ENCODE measurements at regions not wholly inside any gene's neighbourhood (a gene's known extent, or its start where the extent isn't known, plus 50 kb on each side); places are given as distances from the start of the nearest gene placed in this dataset.

GRCh38 chr10:44194435-44194834 lies 190.5 kb downstream of the CXCL12 start:
- intact Hi-C loops (cut with DNase I; ENCODE audit: low total_unique reads): no loop called here
- H3K36me3 ChIP-seq: no peaks in the 10 kb centered on the region
- peaks cover 0 to 15% (median 9%) of the 10 kb centered on the region in 8 donors for H3K9me3 ChIP-seq
- WGBS, 5 donors: 76 to 87% (median 85%) methylated on average over 2 of the region's 2 CpGs
- DNase-seq: no peak
- H3K4me3 ChIP-seq: no peak overlapping the region
- TF ChIP-seq POLR2AphosphoS5 (IDR thresholded peaks at IDR 0.05) (no peak), POLR2A (IDR thresholded peaks at IDR 0.05) (no peak), CTCF (IDR thresholded peaks at IDR 0.05 in 8 of 11, conservative IDR thresholded peaks at IDR 0.05 in 3 of 11) (no peak)
- H3K4me1 ChIP-seq: peaks cover 0 to 6% (median 0%) of the 10 kb centered on the region in 6 donors
- no peak overlapping the region for H3K27ac ChIP-seq
- H3K27me3 ChIP-seq (replicated peaks in 1 of 7): no peaks in the 10 kb centered on the region

GRCh38 chr10:44193567-44194220 lies 191.2 kb downstream of the CXCL12 start:
- peaks cover 0 to 18% (median 10%) of the 10 kb centered on the region in 8 donors for H3K9me3 ChIP-seq
- no peaks in the 10 kb centered on the region for H3K36me3 ChIP-seq
- no peak for DNase-seq
- H3K27me3 ChIP-seq (replicated peaks in 1 of 7): no peaks in the 10 kb centered on the region
- 65 to 85% (median 80%) methylated on average over 4 to 5 of the region's 5 CpGs for WGBS, 5 donors
- no peak overlapping the region for H3K27ac ChIP-seq
- TF ChIP-seq CTCF (IDR thresholded peaks at IDR 0.05 in 8 of 11, conservative IDR thresholded peaks at IDR 0.05 in 3 of 11) (no peak), POLR2AphosphoS5 (IDR thresholded peaks at IDR 0.05) (no peak), POLR2A (IDR thresholded peaks at IDR 0.05) (no peak)
- H3K4me3 ChIP-seq: no peak overlapping the region
- intact Hi-C loops (cut with DNase I; ENCODE audit: low total_unique reads): no loop called here
- peaks cover 0 to 6% (median 0%) of the 10 kb centered on the region in 6 donors for H3K4me1 ChIP-seq

DNA sequence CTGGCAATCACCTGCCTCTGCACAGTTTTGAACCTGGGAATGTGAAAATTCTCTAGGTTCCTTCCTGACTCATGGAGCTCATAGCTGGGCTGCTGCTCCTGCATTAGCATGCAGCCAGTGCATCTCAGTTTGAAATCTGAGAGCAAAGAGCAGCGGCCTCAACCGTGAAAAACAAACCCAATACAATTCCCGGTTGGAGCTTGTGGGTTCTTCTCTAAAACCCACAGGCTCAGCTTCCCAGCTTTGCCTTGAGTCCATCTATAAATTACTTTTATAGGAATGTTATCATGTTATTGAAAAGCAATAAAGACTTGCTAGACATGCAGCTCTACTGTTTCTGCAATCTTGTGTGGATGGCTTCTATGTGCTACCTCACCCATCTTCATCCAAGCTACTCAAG lies 191.7 kb downstream of the CXCL12 start:
- Histone ChIP-seq H3K27me3 (replicated peaks in 1 of 7) (no peaks in the 10 kb centered on the region), H3K4me3 (no peak overlapping the region), H3K36me3 (no peaks in the 10 kb centered on the region), H3K27ac (no peak overlapping the region), H3K4me1 (peaks cover 0 to 6% (median 0%) of the 10 kb centered on the region in 6 donors), H3K9me3 (peaks cover 0 to 18% (median 10%) of the 10 kb centered on the region in 8 donors)
- intact Hi-C loops (cut with DNase I; ENCODE audit: low total_unique reads): no loop called here
- TF ChIP-seq CTCF (IDR thresholded peaks at IDR 0.05 in 8 of 11, conservative IDR thresholded peaks at IDR 0.05 in 3 of 11) (no peak), POLR2AphosphoS5 (IDR thresholded peaks at IDR 0.05) (no peak), POLR2A (IDR thresholded peaks at IDR 0.05) (no peak)
- WGBS, 5 donors: 81 to 96% (median 92%) methylated on average over 3 of the region's 3 CpGs
- DNase-seq: no peak

- H3K27ac ChIP-seq: no peak overlapping the region
- H3K4me1 ChIP-seq: peaks cover 0 to 6% (median 0%) of the 10 kb centered on the region in 6 donors
- H3K4me3 ChIP-seq: no peak overlapping the region
- H3K36me3 ChIP-seq: no peaks in the 10 kb centered on the region
- H3K9me3 ChIP-seq: peaks cover 0 to 18% (median 10%) of the 10 kb centered on the region in 8 donors
- intact Hi-C loops (cut with DNase I; ENCODE audit: low total_unique reads): no loop called here
- no peaks in the 10 kb centered on the region for H3K27me3 ChIP-seq (replicated peaks in 1 of 7)
- no peak for DNase-seq
- no peak for TF ChIP-seq POLR2AphosphoS5 (IDR thresholded peaks at IDR 0.05)
- TF ChIP-seq POLR2A (IDR thresholded peaks at IDR 0.05): no peak
- no peak for TF ChIP-seq CTCF (IDR thresholded peaks at IDR 0.05 in 8 of 11, conservative IDR thresholded peaks at IDR 0.05 in 3 of 11)
- WGBS, 5 donors: 77 to 96% (median 91%) methylated on average over 6 of the region's 6 CpGs
Observed at GRCh38 chr10:44192435-44192834, 192.5 kb downstream of the CXCL12 start.
